Body of pancreas (tissue), 4 donors: ENCODE measurements at regions not wholly inside any gene's neighbourhood (a gene's known extent, or its start where the extent isn't known, plus 50 kb on each side); places are given as distances from the start of the nearest gene placed in this dataset.

Experiments used
- ATAC-seq: fragments of 150-250 bp; one replicate; pipeline ENCODE4 v1.9.1; 2016
- DNase-seq, 4 donors: peaks; one replicate each; pipeline ENCODE4 v3.0.0-alpha.2; 2019
- H3K27ac ChIP-seq, 4 donors: fragments of 200-600 bp; sonication (generic); 1 replicate in 3 of 4; 2 replicates in 1 of 4; pipeline versions ENCODE4 v1.5.1 to v1.6.1; 2016 to 2019; ENCODE audit warnings: mild to moderate bottlenecking in 1 of 4, mixed read lengths in 1 of 4, moderate library complexity in 1 of 4
- H3K27me3 ChIP-seq, 2 donors: fragments of 200-600 bp; sonication (generic); one replicate each; pipeline ENCODE4 v1.6.0; 2016; ENCODE audit warnings: mild to moderate bottlenecking in 1 of 2
- H3K36me3 ChIP-seq, 2 donors: fragments of 200-600 bp; sonication (generic); replicated peaks in 1 of 2; 2 replicates each; pipeline ENCODE4 v1.5.1; 2016; ENCODE audit warnings: low read depth in 2 of 2; ENCODE audit not compliant: insufficient read depth in 1 of 2
- H3K4me1 ChIP-seq: fragments of 200-600 bp; sonication (generic); one replicate; pipeline ENCODE4 v1.6.0; 2016
- H3K4me3 ChIP-seq, 2 donors: fragments of 200-600 bp; sonication (generic); 1 replicate in 1 of 2; 2 replicates in 1 of 2; pipeline ENCODE4 v1.5.1; 2016 to 2019
- H3K9me3 ChIP-seq, 3 donors: fragments of 200-600 bp; sonication (generic); 1 replicate in 2 of 3; 2 replicates in 1 of 3; pipeline ENCODE4 v1.5.1; 2016
- CTCF ChIP-seq, 7 experiments: fragments of 450-650 bp in 4 of 7; fragments of 200-600 bp in 3 of 7; sonication (generic) in 3 of 7; IDR thresholded peaks; one replicate each; pipeline ENCODE4 v1.5.1; 2016 to 2019; ENCODE audit warnings: antibody characterized with exemption in 7 of 7
- POLR2A ChIP-seq, 3 donors: fragments of 450-650 bp; IDR thresholded peaks; one replicate each; pipeline ENCODE4 v1.6.1; 2016; ENCODE audit warnings: antibody characterized with exemption in 3 of 3, mild to moderate bottlenecking in 2 of 3
- WGBS, 2 donors: methylation state at CpG; one replicate each; pipeline ENCODE4 v1.1.5; 2017; 5-methylcytosine and 5-hydroxymethylcytosine counted together
- intact Hi-C: fragments of 100-400 bp; cut with DNase I; formaldehyde crosslinking; loops from one replicate; pipeline ENCODE4 v1.15.1; 2023

- 53 to 54% methylated on average over 9 of the region's 9 CpGs for WGBS, 2 donors
- intact Hi-C loops = no loop called here
- H3K4me3 ChIP-seq = no peak overlapping the region
- no peaks in the 10 kb centered on the region for H3K9me3 ChIP-seq
- H3K27ac ChIP-seq = no peak overlapping the region
- H3K27me3 ChIP-seq = no peaks in the 10 kb centered on the region
- ATAC-seq (no peak), DNase-seq (no peak)
- no peaks in the 10 kb centered on the region for H3K4me1 ChIP-seq
- no peak for TF ChIP-seq CTCF (IDR thresholded peaks at IDR 0.05)
- TF ChIP-seq POLR2A (IDR thresholded peaks at IDR 0.05) = no peak
- H3K36me3 ChIP-seq = no peaks in the 10 kb centered on the region
These were observed 214.5 kb upstream of the PLD5 start for GRCh38 chr1:242738702-242739645.

DNA sequence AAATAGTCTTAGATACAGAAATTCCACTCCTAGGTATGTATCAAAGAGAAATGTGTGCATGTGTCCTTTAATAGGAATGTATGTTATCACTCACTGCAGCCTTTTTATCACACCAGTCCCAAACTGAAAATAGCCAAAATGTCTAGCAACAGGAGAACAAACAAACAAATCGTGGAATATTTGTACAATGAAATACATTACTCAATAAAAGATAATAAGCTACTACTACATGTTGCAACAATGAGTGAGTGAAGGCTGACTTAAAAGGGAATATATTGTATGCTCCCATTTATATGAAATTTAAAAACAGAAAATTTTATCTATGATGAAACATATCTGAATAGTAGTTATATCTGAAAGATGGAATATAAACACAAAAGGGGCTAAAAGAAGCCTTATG lies 212.1 kb upstream of the PLD5 start:
- Histone ChIP-seq H3K9me3 (no peaks in the 10 kb centered on the region), H3K27me3 (no peaks in the 10 kb centered on the region), H3K36me3 (no peaks in the 10 kb centered on the region), H3K27ac (no peak overlapping the region), H3K4me3 (no peak overlapping the region), H3K4me1 (no peaks in the 10 kb centered on the region)
- no peak for DNase-seq
- no peak for TF ChIP-seq POLR2A (IDR thresholded peaks at IDR 0.05)
- TF ChIP-seq CTCF (IDR thresholded peaks at IDR 0.05) = no peak
- intact Hi-C loops = no loop called here
- 9 to 15% methylated on average over 1 of the region's 1 CpG for WGBS, 2 donors
- no peak for ATAC-seq

DNA sequence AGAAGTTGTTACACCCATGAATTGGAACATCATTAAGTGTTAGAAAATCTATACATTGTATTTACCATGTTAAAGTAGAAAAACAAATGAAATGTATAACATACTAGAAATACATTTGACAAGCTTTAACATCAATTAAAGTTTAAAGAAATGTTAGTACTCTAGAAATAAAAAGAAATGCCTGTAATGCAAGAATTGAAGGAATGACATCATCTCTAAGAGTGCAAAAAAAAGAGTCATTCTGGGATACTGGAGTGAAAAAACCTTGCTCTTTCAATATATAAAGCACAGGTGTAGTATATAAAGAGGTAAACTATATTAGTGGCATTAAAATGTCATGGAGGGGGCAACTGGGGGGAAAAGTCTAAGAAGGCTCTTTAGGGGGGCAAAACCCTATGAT lies 210.8 kb upstream of the PLD5 start:
- DNase-seq (no peak), ATAC-seq (no peak)
- TF ChIP-seq CTCF (IDR thresholded peaks at IDR 0.05) (no peak), POLR2A (IDR thresholded peaks at IDR 0.05) (no peak)
- H3K27ac ChIP-seq = no peak overlapping the region
- no peaks in the 10 kb centered on the region for H3K27me3 ChIP-seq
- no peaks in the 10 kb centered on the region for H3K36me3 ChIP-seq
- intact Hi-C loops = no loop called here
- H3K4me1 ChIP-seq = no peaks in the 10 kb centered on the region
- H3K9me3 ChIP-seq = no peaks in the 10 kb centered on the region
- H3K4me3 ChIP-seq = no peak overlapping the region

DNA sequence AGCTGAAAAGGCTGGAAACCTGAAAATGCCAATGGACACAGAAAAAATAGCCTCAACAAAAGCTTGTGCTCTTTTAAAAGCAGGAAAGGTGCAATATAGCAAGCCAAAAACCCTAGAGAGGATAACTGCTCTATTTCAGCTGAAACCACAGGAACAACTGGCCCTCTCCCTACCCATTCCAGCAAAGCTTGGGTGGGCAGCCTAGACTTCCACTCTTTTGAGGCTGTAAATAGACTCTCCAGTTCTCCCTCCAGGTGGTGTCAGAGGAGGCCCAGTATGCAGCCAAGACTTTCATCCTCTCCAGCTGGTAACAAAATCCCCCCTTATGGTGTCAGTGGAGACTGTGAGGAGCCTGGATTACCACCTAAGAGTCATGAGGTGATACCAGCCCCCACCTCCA lies 206.9 kb upstream of the PLD5 start:
- DNase-seq (no peak), ATAC-seq (no peak)
- no peaks in the 10 kb centered on the region for H3K4me1 ChIP-seq
- no peak for TF ChIP-seq POLR2A (IDR thresholded peaks at IDR 0.05)
- no peak for TF ChIP-seq CTCF (IDR thresholded peaks at IDR 0.05)
- no peaks in the 10 kb centered on the region for H3K36me3 ChIP-seq
- intact Hi-C loops = no loop called here
- no peaks in the 10 kb centered on the region for H3K9me3 ChIP-seq
- H3K27me3 ChIP-seq = no peaks in the 10 kb centered on the region
- H3K4me3 ChIP-seq = no peak overlapping the region
- H3K27ac ChIP-seq = no peak overlapping the region

GRCh38 chr1:242728696-242729095 lies 204.2 kb upstream of the PLD5 start:
- DNase-seq = no peak
- intact Hi-C loops = no loop called here
- ATAC-seq = no peak
- Histone ChIP-seq H3K27me3 (no peaks in the 10 kb centered on the region), H3K9me3 (no peaks in the 10 kb centered on the region), H3K4me1 (no peaks in the 10 kb centered on the region), H3K27ac (no peak overlapping the region), H3K4me3 (no peak overlapping the region), H3K36me3 (no peaks in the 10 kb centered on the region)
- TF ChIP-seq POLR2A (IDR thresholded peaks at IDR 0.05) = no peak
- TF ChIP-seq CTCF (IDR thresholded peaks at IDR 0.05) = no peak
- WGBS, 2 donors = 41 to 53% methylated on average over 4 of the region's 4 CpGs
